H1 (cell line): ENCODE measurements at regions not wholly inside any gene's neighbourhood (a gene's known extent, or its start where the extent isn't known, plus 50 kb on each side); places are given as distances from the start of the nearest gene placed in this dataset.

Experiments
- CTCF ChIA-PET: fragments of 300-600 bp; sonication (Branson Sonifier 250); formaldehyde crosslinking; loops from one replicate; lab custom pipeline; 2021; ENCODE audit not compliant: partially characterized antibody; lab: Charles Lee
- POLR2A ChIA-PET: fragments of 300-600 bp; sonication (Branson Sonifier 250); formaldehyde crosslinking; loops from one replicate; lab custom pipeline; 2021; ENCODE audit warnings: inconsistent platforms; ENCODE audit not compliant: partially characterized antibody; lab: Charles Lee
- DNase-seq, 2 experiments: peaks; one replicate each; pipeline versions ENCODE4 v3.0.0 to v3.0.0-alpha.2; 2010 to 2022; ENCODE audit warnings: low spot score in 2 of 2, low read depth in 1 of 2, mixed read lengths in 1 of 2
- FAIRE-seq: peaks from 2 replicates; lab custom pipeline; 2011; peaks lifted over from hg19 to GRCh38; lab: Jason Lieb, UNC
- H2AFZ ChIP-seq: 2 replicates; pipeline ENCODE4 v1.8.1; 2012; ENCODE audit warnings: low read length, inconsistent platforms
- H2AK5ac ChIP-seq: 2 replicates; pipeline ENCODE4 v1.6.1; 2013; ENCODE audit warnings: low read depth, low read length
- H2BK120ac ChIP-seq: replicated peaks from 2 replicates; pipeline ENCODE3; 2013; ENCODE audit warnings: low read depth, low read length, inconsistent platforms
- H2BK12ac ChIP-seq: 2 replicates; pipeline ENCODE4 v1.6.1; 2013; ENCODE audit warnings: low read depth, low read length
- H2BK15ac ChIP-seq: 2 replicates; pipeline ENCODE4 v1.6.1; 2013; ENCODE audit warnings: low read length
- H2BK20ac ChIP-seq: 2 replicates; pipeline ENCODE4 v1.6.1; 2013; ENCODE audit warnings: low read length
- H2BK5ac ChIP-seq: 2 replicates; pipeline ENCODE4 v1.6.1; 2013; ENCODE audit warnings: low read depth, low read length
- H3K14ac ChIP-seq: 2 replicates; pipeline ENCODE4 v1.6.1; 2013; ENCODE audit warnings: inconsistent platforms; ENCODE audit not compliant: insufficient read length
- H3K18ac ChIP-seq: 2 replicates; pipeline ENCODE4 v1.6.1; 2013; ENCODE audit warnings: low read length; ENCODE audit errors: extremely low read depth
- H3K23ac ChIP-seq: 2 replicates; pipeline ENCODE4 v1.6.1; 2013; ENCODE audit warnings: inconsistent platforms; ENCODE audit not compliant: insufficient read length
- H3K23me2 ChIP-seq: 2 replicates; pipeline ENCODE4 v1.6.1; 2013; ENCODE audit warnings: low read depth, low read length
- H3K27ac ChIP-seq: 2 replicates; pipeline ENCODE4 v1.6.1; 2011; ENCODE audit warnings: low read depth, low read length, inconsistent platforms
- H3K27me3 ChIP-seq, 4 experiments: replicated peaks in 1 of 4; 1 replicate in 1 of 4; 2 replicates in 3 of 4; pipeline versions ENCODE4 v1.6.1 to v1.8.1; 2011 to 2013; ENCODE audit warnings: low read length in 3 of 4, mild to moderate bottlenecking in 3 of 4, inconsistent platforms in 2 of 4, mixed read lengths in 2 of 4, moderate library complexity in 1 of 4; ENCODE audit not compliant: control insufficient read depth in 3 of 4, insufficient read depth in 3 of 4; ENCODE audit errors: extremely low read depth in 1 of 4
- H3K36me3 ChIP-seq, 4 experiments: 2 replicates each; pipeline versions ENCODE4 v1.6.1 to v1.8.1; 2011 to 2013; ENCODE audit warnings: mild to moderate bottlenecking in 4 of 4, low read length in 3 of 4, moderate library complexity in 2 of 4, control low read depth in 1 of 4, inconsistent platforms in 1 of 4; ENCODE audit not compliant: insufficient read depth in 4 of 4, control insufficient read depth in 2 of 4
- H3K4ac ChIP-seq: replicated peaks from 2 replicates; pipeline ENCODE3; 2013; ENCODE audit warnings: low read length, low read depth, mixed read lengths, inconsistent platforms; ENCODE audit not compliant: insufficient read length
- H3K4me1 ChIP-seq, 4 experiments: replicated peaks in 1 of 4; 1 replicate in 1 of 4; 2 replicates in 3 of 4; pipeline versions ENCODE4 v1.6.1 to v1.8.1; 2011 to 2013; ENCODE audit warnings: low read length in 3 of 4, inconsistent platforms in 2 of 4, mixed read lengths in 1 of 4; ENCODE audit not compliant: insufficient read depth in 4 of 4, control insufficient read depth in 3 of 4
- H3K4me2 ChIP-seq, 2 experiments: 2 replicates each; pipeline versions ENCODE4 v1.6.1 to v1.8.1; 2011 to 2013; ENCODE audit warnings: low read depth in 2 of 2, low read length in 2 of 2, control low read depth in 1 of 2, inconsistent platforms in 1 of 2, mild to moderate bottlenecking in 1 of 2; ENCODE audit not compliant: insufficient read depth in 1 of 2
- H3K4me3 ChIP-seq, 4 experiments: fragments of 200-600, 300-600 bp in 1 of 4; sonication (generic), shearing (Covaris generic), sonication (Bioruptor Twin) in 1 of 4; 2 replicates each; pipeline versions ENCODE4 v1.5.1 to v1.8.1; 2011 to 2016; ENCODE audit warnings: low read length in 4 of 4, low read depth in 3 of 4, control low read depth in 2 of 4, inconsistent platforms in 2 of 4, mild to moderate bottlenecking in 2 of 4, mixed read lengths in 1 of 4, moderate library complexity in 1 of 4; ENCODE audit not compliant: insufficient read depth in 2 of 4; ENCODE audit errors: extremely low read depth in 1 of 4
- H3K56ac ChIP-seq: replicated peaks from 2 replicates; pipeline ENCODE3; 2013; ENCODE audit warnings: low read depth, mild to moderate bottlenecking, mixed read lengths, low read length, inconsistent platforms; ENCODE audit not compliant: insufficient read length
- H3K79me1 ChIP-seq: 2 replicates; pipeline ENCODE4 v1.6.1; 2013; ENCODE audit warnings: low read depth, low read length, control low read depth
- H3K79me2 ChIP-seq, 2 experiments: 2 replicates each; pipeline versions ENCODE4 v1.6.1 to v1.8.1; 2012 to 2013; ENCODE audit warnings: low read length in 2 of 2, mild to moderate bottlenecking in 2 of 2, inconsistent platforms in 1 of 2; ENCODE audit not compliant: insufficient read depth in 2 of 2, control insufficient read depth in 1 of 2
- H3K9ac ChIP-seq, 4 experiments: replicated peaks in 1 of 4; 1 replicate in 1 of 4; 2 replicates in 3 of 4; pipeline versions ENCODE4 v1.6.1 to v1.8.1; 2011 to 2013; ENCODE audit warnings: low read depth in 3 of 4, low read length in 3 of 4, control low read depth in 2 of 4, mild to moderate bottlenecking in 2 of 4, moderate library complexity in 2 of 4, inconsistent platforms in 1 of 4; ENCODE audit errors: extremely low read depth in 1 of 4
- H3K9me3 ChIP-seq, 2 experiments: 2 replicates each; pipeline versions ENCODE4 v1.6.1 to v1.8.1; 2012 to 2013; ENCODE audit warnings: mild to moderate bottlenecking in 2 of 2, moderate library complexity in 2 of 2, control low read depth in 1 of 2, inconsistent platforms in 1 of 2, low read depth in 1 of 2, low read length in 1 of 2, mixed read lengths in 1 of 2; ENCODE audit not compliant: insufficient read depth in 2 of 2
- H4K20me1 ChIP-seq, 2 experiments: replicated peaks in 1 of 2; 2 replicates each; pipeline versions ENCODE3 to v1.8.1; 2011 to 2013; ENCODE audit warnings: inconsistent platforms in 2 of 2, low read length in 2 of 2, mild to moderate bottlenecking in 1 of 2; ENCODE audit not compliant: insufficient read depth in 2 of 2, control insufficient read depth in 1 of 2
- H4K5ac ChIP-seq: 2 replicates; pipeline ENCODE4 v1.6.1; 2013; ENCODE audit warnings: low read length, low read depth, mixed read lengths, inconsistent platforms; ENCODE audit not compliant: insufficient read length
- H4K8ac ChIP-seq: 2 replicates; pipeline ENCODE4 v1.8.0; 2013; ENCODE audit warnings: mild to moderate bottlenecking, moderate library complexity, low read length, inconsistent platforms; ENCODE audit not compliant: insufficient read depth; ENCODE audit errors: extremely low read depth
- H4K91ac ChIP-seq: replicated peaks from 2 replicates; pipeline ENCODE3; 2013; ENCODE audit warnings: low read length, mixed read lengths, inconsistent platforms; ENCODE audit not compliant: insufficient read length
- CEBPB ChIP-seq: IDR thresholded peaks from 2 replicates; pipeline ENCODE4 v1.6.1; 2012; ENCODE audit warnings: low read depth, low read length
- SIRT6 ChIP-seq: IDR thresholded peaks from one replicate; pipeline ENCODE4 v1.7.1; 2012; ENCODE audit warnings: low read length, inconsistent platforms
- WGBS, 2 experiments: shearing (Covaris generic) in 1 of 2; methylation state at CpG; one replicate each; pipeline versions ENCODE4 v1.1.6 to v1.1.7; 2013 to 2015; ENCODE audit warnings: low lambda C conversion rate in 2 of 2, mixed read lengths in 2 of 2, inconsistent platforms in 1 of 2, low coverage in 1 of 2, missing lambda C conversion rate in 1 of 2; ENCODE audit not compliant: insufficient replicate concordance in 2 of 2, insufficient coverage in 1 of 2, insufficient read length in 1 of 2; ENCODE audit errors: extremely low coverage in 1 of 2, missing lambda C conversion rate in 1 of 2; 5-methylcytosine and 5-hydroxymethylcytosine counted together

DNA sequence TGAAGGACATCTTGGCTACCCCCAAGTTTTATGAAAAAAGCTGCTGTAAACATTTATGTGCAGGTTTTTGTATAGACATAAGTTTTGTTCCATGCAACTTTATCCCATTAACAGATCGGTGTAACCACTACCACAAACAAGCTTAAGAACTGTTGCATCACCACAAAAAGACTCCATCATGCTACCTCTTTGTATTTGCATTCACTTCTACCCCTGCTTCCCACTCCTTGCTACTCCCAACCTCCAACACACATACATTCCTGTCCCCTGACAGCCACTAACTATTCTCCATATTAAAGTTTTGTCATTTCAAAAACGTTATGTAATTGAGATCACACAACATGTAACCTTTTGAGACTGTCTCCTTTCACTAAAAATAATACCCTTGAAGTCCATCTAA, 57.8 kb upstream of the LHFPL2 start:
- Histone ChIP-seq H3K23ac (no peak overlapping the region), H2BK15ac (no peak overlapping the region), H2BK12ac (no peak overlapping the region), H4K91ac (no peak overlapping the region), H2AK5ac (no peak overlapping the region), H3K23me2 (no peaks in the 10 kb centered on the region), H2BK20ac (no peak overlapping the region), H3K56ac (no peak overlapping the region), H3K18ac (no peak overlapping the region), H4K20me1 (no peaks in the 10 kb centered on the region)
- FAIRE-seq: no peak
- DNase-seq: no peak
- WGBS, 2 experiments: 85% methylated on average over 2 of the region's 2 CpGs; no CpG with 5 or more reads in 1 of the 2 experiments
- TF ChIP-seq CEBPB: peak; percentile 48; the same call in 1 of the 2 replicates
- no peak for TF ChIP-seq SIRT6
- TF ChIP-seq, all 59 proteins: peak for 1
- Histone ChIP-seq H3K27ac (no peak overlapping the region), H3K4me2 (no peak overlapping the region), H4K5ac (no peak overlapping the region), H2BK5ac (no peak overlapping the region), H3K14ac (no peak overlapping the region), H3K4me1 (no peaks in the 10 kb centered on the region), H3K9me3 (peaks cover 7 to 8% of the 10 kb centered on the region in 2 experiments; a peak in 2 of 4 replicates), H2AFZ (peak overlapping the region; percentile 33; the same call in 1 of the 2 replicates), H3K36me3 (no peaks in the 10 kb centered on the region), H3K4me3 (no peak overlapping the region), H3K4ac (no peak overlapping the region), H3K27me3 (no peaks in the 10 kb centered on the region), H3K9ac (no peak overlapping the region), H3K79me2 (no peaks in the 10 kb centered on the region), H3K79me1 (no peaks in the 10 kb centered on the region), H2BK120ac (no peak overlapping the region), H4K8ac (no peak overlapping the region)
- POLR2A ChIA-PET: interaction anchor here (0.6 kb wide), 1 partner anchor 1121 kb away, joined by 3 read pairs; no protein-coding TSS in a partner anchor
- CTCF ChIA-PET: interaction anchor here (0.8 kb wide), 1 partner anchor 371 kb away, joined by 4 read pairs; no protein-coding TSS in a partner anchor
